ENCODE measurements at regions not wholly inside any gene's neighbourhood (a gene's known extent, or its start where the extent isn't known, plus 50 kb on each side); places are given as distances from the start of the nearest gene placed in this dataset.

DNA sequence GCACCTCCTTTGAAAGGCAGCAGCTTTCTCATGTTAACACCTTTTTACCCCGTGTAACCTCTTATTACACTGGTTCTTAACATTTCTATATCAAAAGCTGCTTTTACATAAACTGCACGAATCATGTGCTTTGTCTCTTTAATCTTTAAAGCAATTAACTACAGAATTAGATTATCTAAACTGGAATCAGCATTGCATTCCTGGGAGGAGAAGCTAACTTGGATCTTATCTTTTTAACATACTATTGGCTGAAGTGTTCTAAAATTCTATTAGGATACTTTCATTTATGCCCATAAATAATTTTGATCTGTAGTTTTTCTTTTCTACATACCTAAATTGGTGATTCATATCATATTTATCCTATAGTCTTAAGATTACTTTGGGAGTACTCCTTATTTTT is 428.4 kb upstream of the IGFBP3 start:
- ChIA-PET CTCF (no interaction called here), POLR2A (no interaction called here)
- no peaks in the 10 kb centered on the region for H3K9me3 Mint-ChIP-seq (ENCODE audit: insufficient read depth)
- Histone ChIP-seq H3K4me2 (replicated peaks; ENCODE audit: low read depth, low read length, poor library complexity, severe bottlenecking) (no peak overlapping the region), H3K27me3 (replicated peaks in 1 of 4; ENCODE audit: control extremely low read depth in 1 of 4, control insufficient read depth in 3 of 4, insufficient read depth in 4 of 4, low read length in 3 of 4) (no peaks in the 10 kb centered on the region), H2AFZ (ENCODE audit: insufficient read depth, low read depth, low read length, poor library complexity, severe bottlenecking) (no peak overlapping the region), H3K36me3 (replicated peaks in 1 of 2; ENCODE audit: control extremely low read depth in 1 of 2, control insufficient read depth in 1 of 2, extremely low read depth in 1 of 2, insufficient read depth in 2 of 2, low read length in 1 of 2) (no peaks in the 10 kb centered on the region), H3K79me2 (ENCODE audit: control insufficient read depth, insufficient read depth, low read length) (no peaks in the 10 kb centered on the region), H3K9ac (ENCODE audit: low read length) (no peak overlapping the region), H3K4me3 (ENCODE audit: control extremely low read depth in 1 of 5, extremely low read depth in 1 of 5, insufficient read depth in 1 of 5, low read depth in 2 of 5, low read length in 4 of 5) (no peak overlapping the region), H3K27ac (ENCODE audit: low read length in 2 of 2) (no peak overlapping the region), H3K9me3 (ENCODE audit: control extremely low read depth in 1 of 3, control insufficient read depth in 2 of 3, insufficient read depth in 1 of 3, low read length in 2 of 3) (peaks cover 0 to 3% (median 0%) of the 10 kb centered on the region in 3 donors), H3K4me1 (ENCODE audit: control insufficient read depth in 2 of 2, insufficient read depth in 2 of 2, low read length in 2 of 2) (no peaks in the 10 kb centered on the region), H4K20me1 (ENCODE audit: control insufficient read depth, insufficient read depth, low read length, poor library complexity, severe bottlenecking) (no peaks in the 10 kb centered on the region)
- DNase-seq (no peak), ATAC-seq (ENCODE audit: low read depth) (no peak)
- no peak for TF ChIP-seq EZH2 (IDR thresholded peaks at IDR 0.05; ENCODE audit: borderline replicate concordance, insufficient read depth, low read depth, low read length, poor library complexity, severe bottlenecking)
- TF ChIP-seq, protein P1, sequence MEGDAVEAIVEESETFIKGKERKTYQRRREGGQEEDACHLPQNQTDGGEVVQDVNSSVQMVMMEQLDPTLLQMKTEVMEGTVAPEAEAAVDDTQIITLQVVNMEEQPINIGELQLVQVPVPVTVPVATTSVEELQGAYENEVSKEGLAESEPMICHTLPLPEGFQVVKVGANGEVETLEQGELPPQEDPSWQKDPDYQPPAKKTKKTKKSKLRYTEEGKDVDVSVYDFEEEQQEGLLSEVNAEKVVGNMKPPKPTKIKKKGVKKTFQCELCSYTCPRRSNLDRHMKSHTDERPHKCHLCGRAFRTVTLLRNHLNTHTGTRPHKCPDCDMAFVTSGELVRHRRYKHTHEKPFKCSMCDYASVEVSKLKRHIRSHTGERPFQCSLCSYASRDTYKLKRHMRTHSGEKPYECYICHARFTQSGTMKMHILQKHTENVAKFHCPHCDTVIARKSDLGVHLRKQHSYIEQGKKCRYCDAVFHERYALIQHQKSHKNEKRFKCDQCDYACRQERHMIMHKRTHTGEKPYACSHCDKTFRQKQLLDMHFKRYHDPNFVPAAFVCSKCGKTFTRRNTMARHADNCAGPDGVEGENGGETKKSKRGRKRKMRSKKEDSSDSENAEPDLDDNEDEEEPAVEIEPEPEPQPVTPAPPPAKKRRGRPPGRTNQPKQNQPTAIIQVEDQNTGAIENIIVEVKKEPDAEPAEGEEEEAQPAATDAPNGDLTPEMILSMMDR (IDR thresholded peaks at IDR 0.05), result no peak
- H3K4me3 Mint-ChIP-seq, result no peak overlapping the region
- no peaks in the 10 kb centered on the region for H3K4me1 Mint-ChIP-seq
- H3K27me3 Mint-ChIP-seq, result no peaks in the 10 kb centered on the region
- intact Hi-C loops (cut with micrococcal nuclease), result no loop called here
- 86% methylated on average over 1 of the region's 2 CpGs for WGBS (ENCODE audit: insufficient coverage)
- H3K27ac Mint-ChIP-seq, result no peak overlapping the region

DNA sequence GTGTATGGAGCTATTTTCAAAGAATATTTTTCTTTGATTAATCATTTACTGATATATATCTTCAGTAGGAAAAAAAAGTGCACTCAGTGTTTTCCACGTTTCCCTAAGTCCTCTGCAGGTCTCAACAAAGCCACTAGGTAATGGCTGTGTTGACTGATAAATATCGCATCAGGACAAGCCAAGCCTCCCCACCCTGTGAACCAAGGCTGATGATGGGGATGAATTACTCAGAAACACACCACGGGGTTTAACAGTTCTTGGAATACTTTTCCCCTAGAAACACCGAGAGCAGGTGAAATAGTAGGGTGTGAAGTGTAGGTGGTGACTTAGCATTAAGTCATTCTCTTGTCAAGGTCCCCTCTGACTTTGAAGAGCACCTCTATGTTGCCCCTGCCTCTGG is 423.5 kb upstream of the IGFBP3 start:
- Histone ChIP-seq H3K9ac (ENCODE audit: low read length) (no peak overlapping the region), H3K27ac (ENCODE audit: low read length in 2 of 2) (no peak overlapping the region), H3K4me2 (replicated peaks; ENCODE audit: low read depth, low read length, poor library complexity, severe bottlenecking) (no peak overlapping the region), H3K9me3 (ENCODE audit: control extremely low read depth in 1 of 3, control insufficient read depth in 2 of 3, insufficient read depth in 1 of 3, low read length in 2 of 3) (no peaks in the 10 kb centered on the region), H3K79me2 (ENCODE audit: control insufficient read depth, insufficient read depth, low read length) (no peaks in the 10 kb centered on the region), H3K4me1 (ENCODE audit: control insufficient read depth in 2 of 2, insufficient read depth in 2 of 2, low read length in 2 of 2) (no peaks in the 10 kb centered on the region), H3K36me3 (replicated peaks in 1 of 2; ENCODE audit: control extremely low read depth in 1 of 2, control insufficient read depth in 1 of 2, extremely low read depth in 1 of 2, insufficient read depth in 2 of 2, low read length in 1 of 2) (no peaks in the 10 kb centered on the region), H2AFZ (ENCODE audit: insufficient read depth, low read depth, low read length, poor library complexity, severe bottlenecking) (no peak overlapping the region), H3K27me3 (replicated peaks in 1 of 4; ENCODE audit: control extremely low read depth in 1 of 4, control insufficient read depth in 3 of 4, insufficient read depth in 4 of 4, low read length in 3 of 4) (no peaks in the 10 kb centered on the region), H3K4me3 (ENCODE audit: control extremely low read depth in 1 of 5, extremely low read depth in 1 of 5, insufficient read depth in 1 of 5, low read depth in 2 of 5, low read length in 4 of 5) (no peak overlapping the region), H4K20me1 (ENCODE audit: control insufficient read depth, insufficient read depth, low read length, poor library complexity, severe bottlenecking) (no peaks in the 10 kb centered on the region)
- Mint-ChIP-seq H3K9me3 (ENCODE audit: insufficient read depth) (no peaks in the 10 kb centered on the region), H3K4me1 (no peaks in the 10 kb centered on the region), H3K27ac (no peak overlapping the region), H3K27me3 (no peaks in the 10 kb centered on the region), H3K4me3 (no peak overlapping the region)
- TF ChIP-seq EZH2 (IDR thresholded peaks at IDR 0.05; ENCODE audit: borderline replicate concordance, insufficient read depth, low read depth, low read length, poor library complexity, severe bottlenecking), result no peak
- TF ChIP-seq, protein P1 (IDR thresholded peaks at IDR 0.05), result no peak
- ChIA-PET CTCF (no interaction called here), POLR2A (no interaction called here)
- intact Hi-C loops (cut with micrococcal nuclease), result no loop called here
- no peak for ATAC-seq (ENCODE audit: low read depth)
- DNase-seq, result no peak
- WGBS (ENCODE audit: insufficient coverage), result 100% methylated on average over 1 of the region's 4 CpGs
